ENCODE measurements at regions not wholly inside any gene's neighbourhood (a gene's known extent, or its start where the extent isn't known, plus 50 kb on each side); places are given as distances from the start of the nearest gene placed in this dataset.

DNA sequence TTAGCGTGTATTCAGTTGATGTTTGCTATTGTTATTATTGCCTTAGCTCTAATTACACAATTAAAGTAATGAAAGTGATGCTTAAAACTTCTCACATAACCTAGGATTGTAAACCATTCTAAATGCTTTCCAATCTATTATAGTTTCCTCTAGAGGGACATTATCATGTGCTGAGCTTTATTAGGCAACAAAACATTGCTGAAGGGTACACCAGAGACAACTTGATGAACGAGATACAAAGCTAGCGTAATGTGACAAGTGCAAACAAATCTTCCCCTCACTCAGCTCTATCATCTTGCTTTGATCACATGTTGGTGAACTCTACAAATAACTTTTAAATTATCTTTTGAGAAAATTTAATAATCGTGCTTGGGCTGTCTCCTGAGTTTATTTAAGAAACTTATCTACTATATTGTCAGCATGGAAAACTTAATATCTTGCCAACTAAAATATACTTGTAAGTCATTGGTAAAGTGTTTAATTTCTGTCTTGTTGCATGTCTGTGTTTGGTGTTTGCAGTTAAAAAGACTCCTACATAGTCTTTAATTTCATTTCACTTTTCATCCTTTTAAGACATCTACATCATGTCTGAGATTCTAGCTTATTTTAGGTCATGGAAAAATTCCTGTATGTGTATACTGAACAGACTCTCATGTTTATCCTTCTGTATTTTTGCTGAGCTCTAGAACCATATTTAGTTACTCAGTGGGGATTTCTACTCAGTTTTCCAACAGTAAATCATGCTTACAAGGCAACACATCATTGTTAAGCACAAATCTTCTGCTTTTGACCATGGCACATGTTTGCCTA lies 104.2 kb upstream of the ADAMTS5 start:
- H3K4me3 ChIP-seq, result no peak overlapping the region
- no peak overlapping the region for H3K27ac ChIP-seq
- H3K4me1 ChIP-seq, result peaks cover 0 to 2% of the 10 kb centered on the region in 2 donors
- no peaks in the 10 kb centered on the region for H3K27me3 ChIP-seq
- DNase-seq (ENCODE audit: low spot score in 2 of 2), result no peak
- TF ChIP-seq, protein P1, sequence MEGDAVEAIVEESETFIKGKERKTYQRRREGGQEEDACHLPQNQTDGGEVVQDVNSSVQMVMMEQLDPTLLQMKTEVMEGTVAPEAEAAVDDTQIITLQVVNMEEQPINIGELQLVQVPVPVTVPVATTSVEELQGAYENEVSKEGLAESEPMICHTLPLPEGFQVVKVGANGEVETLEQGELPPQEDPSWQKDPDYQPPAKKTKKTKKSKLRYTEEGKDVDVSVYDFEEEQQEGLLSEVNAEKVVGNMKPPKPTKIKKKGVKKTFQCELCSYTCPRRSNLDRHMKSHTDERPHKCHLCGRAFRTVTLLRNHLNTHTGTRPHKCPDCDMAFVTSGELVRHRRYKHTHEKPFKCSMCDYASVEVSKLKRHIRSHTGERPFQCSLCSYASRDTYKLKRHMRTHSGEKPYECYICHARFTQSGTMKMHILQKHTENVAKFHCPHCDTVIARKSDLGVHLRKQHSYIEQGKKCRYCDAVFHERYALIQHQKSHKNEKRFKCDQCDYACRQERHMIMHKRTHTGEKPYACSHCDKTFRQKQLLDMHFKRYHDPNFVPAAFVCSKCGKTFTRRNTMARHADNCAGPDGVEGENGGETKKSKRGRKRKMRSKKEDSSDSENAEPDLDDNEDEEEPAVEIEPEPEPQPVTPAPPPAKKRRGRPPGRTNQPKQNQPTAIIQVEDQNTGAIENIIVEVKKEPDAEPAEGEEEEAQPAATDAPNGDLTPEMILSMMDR (IDR thresholded peaks at IDR 0.05), result no peak
- no peaks in the 10 kb centered on the region for H3K9me3 ChIP-seq
- H3K36me3 ChIP-seq, result no peaks in the 10 kb centered on the region
- intact Hi-C loops (cut with DNase I), result no loop called here

DNA sequence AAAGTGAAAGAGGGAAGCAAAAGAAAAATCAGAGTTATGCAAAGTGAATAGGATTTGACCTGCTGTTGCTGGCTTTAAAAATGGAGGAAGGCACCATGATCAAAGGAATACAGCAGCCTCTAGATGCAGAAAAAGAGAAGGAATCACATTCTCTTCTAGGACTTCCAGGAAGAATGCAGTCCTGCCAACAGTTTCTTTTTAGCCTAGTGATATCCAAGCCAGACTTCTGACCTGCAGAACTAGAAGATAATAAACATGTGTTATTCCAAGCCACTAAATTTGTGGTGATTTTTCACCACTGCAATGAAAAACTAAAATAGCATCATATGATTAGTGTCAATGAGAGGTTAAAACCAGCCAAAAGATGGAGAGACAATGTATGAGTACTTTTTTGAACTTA lies 101.9 kb upstream of the ADAMTS5 start:
- TF ChIP-seq, protein P1 (IDR thresholded peaks at IDR 0.05), result no peak
- Histone ChIP-seq H3K4me3 (no peak overlapping the region), H3K9me3 (no peaks in the 10 kb centered on the region), H3K27ac (no peak overlapping the region), H3K36me3 (no peaks in the 10 kb centered on the region), H3K27me3 (no peaks in the 10 kb centered on the region), H3K4me1 (peaks cover 0 to 2% of the 10 kb centered on the region in 2 donors)
- intact Hi-C loops (cut with DNase I), result no loop called here
- DNase-seq (ENCODE audit: low spot score in 2 of 2), result no peak

DNA sequence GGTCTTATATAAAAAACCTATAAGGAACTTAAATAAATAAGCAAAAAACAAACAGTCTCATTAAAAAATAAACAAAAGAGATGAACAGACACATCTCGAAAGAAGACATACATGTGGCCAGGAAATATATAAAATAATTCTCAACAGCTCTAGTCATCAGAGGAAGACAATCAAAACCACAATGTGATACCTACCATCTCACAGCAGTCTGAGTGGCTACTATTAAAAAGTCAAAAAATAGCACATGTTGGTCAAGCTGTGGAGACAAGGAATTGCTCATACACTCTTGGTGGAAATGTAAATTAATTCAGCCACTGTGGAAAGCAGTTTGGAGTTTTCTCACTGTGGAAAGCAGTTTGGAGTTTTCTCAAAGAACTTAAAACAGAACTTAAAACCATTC lies 100.3 kb upstream of the ADAMTS5 start:
- H3K27ac ChIP-seq, result no peak overlapping the region
- TF ChIP-seq, protein P1 (IDR thresholded peaks at IDR 0.05), result no peak
- no peaks in the 10 kb centered on the region for H3K36me3 ChIP-seq
- H3K27me3 ChIP-seq, result no peaks in the 10 kb centered on the region
- H3K4me3 ChIP-seq, result no peak overlapping the region
- DNase-seq (ENCODE audit: low spot score in 2 of 2), result no peak
- peaks cover 0 to 9% of the 10 kb centered on the region in 2 donors for H3K9me3 ChIP-seq
- intact Hi-C loops (cut with DNase I), result no loop called here
- peaks cover 0 to 2% of the 10 kb centered on the region in 2 donors for H3K4me1 ChIP-seq

DNA sequence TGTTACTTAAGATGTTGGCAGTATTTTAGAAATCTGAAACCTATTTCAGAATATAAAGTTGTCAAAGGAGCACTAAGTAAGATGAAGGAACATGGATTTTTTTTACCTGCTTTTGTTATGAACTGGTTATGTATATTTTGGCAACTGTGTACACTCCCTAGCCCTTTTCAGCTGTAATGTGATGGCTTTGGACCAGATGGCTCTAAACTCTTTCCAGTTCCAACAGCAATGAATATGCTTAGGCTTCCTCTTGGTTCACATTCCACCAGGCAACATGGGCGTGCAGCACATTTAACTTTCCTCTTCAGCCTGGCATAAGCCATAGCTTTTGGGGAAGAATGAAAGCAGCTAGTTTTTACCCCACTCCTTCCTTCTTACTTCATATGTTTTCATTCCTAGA lies 95.6 kb upstream of the ADAMTS5 start:
- no peaks in the 10 kb centered on the region for H3K27me3 ChIP-seq
- no peaks in the 10 kb centered on the region for H3K36me3 ChIP-seq
- intact Hi-C loops (cut with DNase I), result no loop called here

DNA sequence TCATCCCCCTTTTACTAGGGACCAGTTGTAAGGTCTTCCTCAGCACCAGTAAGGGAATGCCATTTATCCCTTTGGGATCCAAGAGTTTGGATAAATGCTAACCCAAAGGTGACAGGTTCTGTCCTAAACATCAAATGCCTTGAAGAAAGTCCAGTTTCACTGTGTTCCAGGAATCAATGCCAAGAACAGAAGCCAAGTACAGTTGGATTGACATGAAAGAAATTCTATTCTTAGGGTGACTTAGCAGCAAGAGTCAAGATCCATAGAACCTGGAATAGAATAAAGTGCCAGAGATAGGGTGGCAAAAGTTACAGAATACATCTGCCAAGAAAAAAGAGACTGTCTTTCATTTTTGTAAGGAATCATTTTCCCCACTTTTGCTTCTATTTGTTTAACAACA lies 94.9 kb upstream of the ADAMTS5 start:
- H3K27ac ChIP-seq, result no peak overlapping the region
- no peak overlapping the region for H3K4me3 ChIP-seq
- intact Hi-C loops (cut with DNase I), result no loop called here
- TF ChIP-seq, protein P1 (IDR thresholded peaks at IDR 0.05), result no peak
- no peaks in the 10 kb centered on the region for H3K27me3 ChIP-seq
- H3K36me3 ChIP-seq, result no peaks in the 10 kb centered on the region
- H3K9me3 ChIP-seq, result peaks cover 0 to 9% of the 10 kb centered on the region in 2 donors
- H3K4me1 ChIP-seq, result no peaks in the 10 kb centered on the region
- no peak for DNase-seq (ENCODE audit: low spot score in 2 of 2)

More for the DNA sequence above, 95.6 kb upstream of the ADAMTS5 start:
- Histone ChIP-seq H3K4me3 (no peak overlapping the region), H3K4me1 (no peaks in the 10 kb centered on the region), H3K9me3 (peaks cover 0 to 9% of the 10 kb centered on the region in 2 donors), H3K27ac (no peak overlapping the region)
- DNase-seq (ENCODE audit: low spot score in 2 of 2), result no peak
- TF ChIP-seq, protein P1 (IDR thresholded peaks at IDR 0.05), result no peak
